NCI-H2196 treated with DMSO at 0.1 percent for 48 hours (cell line): ENCODE measurements at regions not wholly inside any gene's neighbourhood (a gene's known extent, or its start where the extent isn't known, plus 50 kb on each side); places are given as distances from the start of the nearest gene placed in this dataset.

ENCODE experiments used
- DNase-seq: peaks from one replicate; lab custom pipeline; 2025; ENCODE audit not compliant: unreplicated experiment; lab: John Stamatoyannopoulos, UW

- no peak for DNase-seq
Observed at GRCh38 chr13:29908416-29909080, 58.1 kb upstream of the UBL3 start.

- no peak for DNase-seq
Observed at GRCh38 chr13:29907670-29908069, 57.3 kb upstream of the UBL3 start.

GRCh38 chr13:29906432-29907011 is 56.1 kb upstream of the UBL3 start:
- DNase-seq, result no peak

- DNase-seq, result no peak
Observed at GRCh38 chr13:29905845-29906244, 55.4 kb upstream of the UBL3 start.

- DNase-seq, result no peak
Observed at GRCh38 chr13:29903996-29904395, 53.6 kb upstream of the UBL3 start.

GRCh38 chr13:29903543-29903942 is 53.1 kb upstream of the UBL3 start:
- no peak for DNase-seq

- no peak for DNase-seq
Observed at GRCh38 chr13:29902632-29903305, 52.4 kb upstream of the UBL3 start.

GRCh38 chr13:29901710-29902631 is 51.6 kb upstream of the UBL3 start:
- DNase-seq, result peak; percentile 3
